ENCODE measurements at regions not wholly inside any gene's neighbourhood (a gene's known extent, or its start where the extent isn't known, plus 50 kb on each side); places are given as distances from the start of the nearest gene placed in this dataset.
"Not testable (repeated sequence)": the region's sequence is repeated elsewhere in the genome, so short reads cannot be mapped to it uniquely, and the experiment has no call there.

DNA sequence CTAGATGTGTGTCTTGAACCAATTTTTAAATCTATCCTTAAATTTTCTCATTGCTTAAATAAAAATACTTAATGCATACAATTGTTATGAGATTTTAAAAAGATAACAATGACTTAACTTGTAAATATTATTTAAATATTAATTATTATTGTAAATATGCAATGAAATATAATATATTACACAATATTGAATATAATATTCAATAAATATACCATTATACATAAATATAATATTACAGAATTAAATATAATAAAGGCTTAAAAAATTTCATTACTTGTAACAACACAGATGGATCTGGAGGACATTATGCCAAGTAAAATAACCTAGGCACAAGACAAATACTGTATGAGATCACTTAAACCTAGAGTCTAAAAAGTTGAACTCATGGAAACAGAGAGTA is 1532.3 kb downstream of the PCDH9 start:
- H3K27ac ChIP-seq: no peak overlapping the region
- TF ChIP-seq, protein P1, sequence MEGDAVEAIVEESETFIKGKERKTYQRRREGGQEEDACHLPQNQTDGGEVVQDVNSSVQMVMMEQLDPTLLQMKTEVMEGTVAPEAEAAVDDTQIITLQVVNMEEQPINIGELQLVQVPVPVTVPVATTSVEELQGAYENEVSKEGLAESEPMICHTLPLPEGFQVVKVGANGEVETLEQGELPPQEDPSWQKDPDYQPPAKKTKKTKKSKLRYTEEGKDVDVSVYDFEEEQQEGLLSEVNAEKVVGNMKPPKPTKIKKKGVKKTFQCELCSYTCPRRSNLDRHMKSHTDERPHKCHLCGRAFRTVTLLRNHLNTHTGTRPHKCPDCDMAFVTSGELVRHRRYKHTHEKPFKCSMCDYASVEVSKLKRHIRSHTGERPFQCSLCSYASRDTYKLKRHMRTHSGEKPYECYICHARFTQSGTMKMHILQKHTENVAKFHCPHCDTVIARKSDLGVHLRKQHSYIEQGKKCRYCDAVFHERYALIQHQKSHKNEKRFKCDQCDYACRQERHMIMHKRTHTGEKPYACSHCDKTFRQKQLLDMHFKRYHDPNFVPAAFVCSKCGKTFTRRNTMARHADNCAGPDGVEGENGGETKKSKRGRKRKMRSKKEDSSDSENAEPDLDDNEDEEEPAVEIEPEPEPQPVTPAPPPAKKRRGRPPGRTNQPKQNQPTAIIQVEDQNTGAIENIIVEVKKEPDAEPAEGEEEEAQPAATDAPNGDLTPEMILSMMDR (IDR thresholded peaks at IDR 0.05): no peak
- TF ChIP-seq ZFX (IDR thresholded peaks at IDR 0.05; ENCODE audit: borderline replicate concordance): no peak

DNA sequence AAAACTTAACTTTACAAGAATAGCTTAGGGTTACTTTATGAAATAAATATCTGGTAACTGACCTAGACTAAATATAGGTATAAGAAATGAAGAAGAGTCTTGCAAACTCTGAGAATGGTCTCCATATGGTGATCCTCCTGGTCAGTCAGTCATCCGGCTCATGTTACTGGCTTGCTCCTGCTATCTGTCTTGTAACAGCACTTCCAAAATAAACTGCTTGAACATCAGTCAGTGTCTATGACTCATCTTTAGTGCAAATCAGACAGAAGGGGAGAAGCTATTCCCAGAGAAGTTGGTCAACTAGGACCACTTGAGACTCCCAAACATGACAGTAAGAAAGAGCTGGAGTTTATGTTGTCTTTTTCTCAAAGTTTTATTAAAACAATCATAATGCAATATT is 1550.9 kb downstream of the PCDH9 start:
- TF ChIP-seq, protein P1 (IDR thresholded peaks at IDR 0.05): no peak
- no peak for TF ChIP-seq ZFX (IDR thresholded peaks at IDR 0.05; ENCODE audit: borderline replicate concordance)
- H3K27ac ChIP-seq: no peak overlapping the region

DNA sequence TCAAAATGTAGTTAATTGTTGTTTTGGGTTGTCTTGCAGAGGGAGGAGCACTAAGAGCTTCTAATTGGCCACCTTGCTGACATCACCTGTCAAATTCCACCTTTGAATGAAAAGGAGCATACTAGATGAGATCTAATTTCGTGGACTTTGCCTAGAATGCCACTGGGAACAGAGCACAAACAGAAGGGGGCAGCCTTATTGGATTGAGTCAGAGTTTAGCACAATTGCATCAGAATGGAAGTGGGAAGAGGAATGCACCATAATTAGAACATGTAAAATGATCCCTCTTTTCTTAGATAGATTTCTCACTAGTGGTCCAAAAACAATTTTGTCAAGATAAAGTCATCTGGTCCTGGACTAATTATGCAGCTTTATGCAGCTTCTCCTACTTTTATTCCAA is 1552.2 kb downstream of the PCDH9 start:
- TF ChIP-seq, protein P1 (IDR thresholded peaks at IDR 0.05): no peak
- TF ChIP-seq ZFX (IDR thresholded peaks at IDR 0.05; ENCODE audit: borderline replicate concordance): no peak
- no peak overlapping the region for H3K27ac ChIP-seq

DNA sequence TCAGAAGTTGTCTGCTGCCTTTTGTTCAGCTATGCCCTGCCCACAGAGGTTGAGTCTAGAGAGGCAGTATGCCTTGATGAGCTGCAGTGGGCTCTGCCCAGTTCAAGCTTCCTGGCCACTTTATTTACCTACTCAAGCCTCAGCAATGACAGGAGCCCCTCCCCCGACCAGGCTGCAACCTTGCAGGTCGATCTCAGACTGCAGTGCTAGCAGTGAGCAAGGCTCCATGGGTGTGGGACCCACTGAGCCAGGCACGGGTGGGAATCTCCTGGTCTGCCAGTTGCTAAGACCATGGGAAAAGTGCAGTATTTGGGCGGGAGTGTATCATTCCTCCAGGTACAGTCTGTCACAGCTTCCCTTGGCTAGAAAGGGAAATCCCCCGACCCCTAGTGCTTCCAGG is 1554.8 kb downstream of the PCDH9 start:
- not testable (repeated sequence) for H3K27ac ChIP-seq

DNA sequence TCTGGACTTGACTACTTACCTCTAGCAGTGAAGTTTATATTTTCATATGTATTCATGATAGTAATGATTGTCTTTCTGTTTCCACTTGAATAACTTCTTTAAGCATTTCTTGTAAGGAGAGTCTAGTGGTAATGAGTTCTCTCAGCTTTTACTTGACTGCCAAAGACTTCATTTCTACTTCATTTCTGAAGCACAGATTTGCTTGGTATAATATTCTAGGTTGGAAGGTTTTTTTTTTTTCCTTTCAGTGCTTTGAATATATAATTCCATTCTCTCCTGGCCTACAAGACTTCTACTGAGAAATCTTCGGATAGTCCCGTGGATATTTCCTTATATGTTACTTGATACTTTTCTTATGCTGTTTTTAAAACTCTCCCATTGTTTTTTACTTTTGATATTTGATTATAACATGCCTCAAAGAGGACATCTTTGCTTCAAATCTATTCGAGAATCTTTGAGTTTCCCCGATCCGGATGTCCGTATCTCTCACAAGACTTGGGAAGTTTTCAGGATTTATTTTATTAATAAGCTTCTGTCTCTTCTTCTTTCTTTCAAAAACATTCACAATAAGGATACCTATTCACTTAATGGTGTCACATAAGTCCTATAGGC is 1560.0 kb downstream of the PCDH9 start:
- TF ChIP-seq ZFX (IDR thresholded peaks at IDR 0.05; ENCODE audit: borderline replicate concordance): no peak
- TF ChIP-seq, protein P1 (IDR thresholded peaks at IDR 0.05): no peak
- no peak overlapping the region for H3K27ac ChIP-seq

DNA sequence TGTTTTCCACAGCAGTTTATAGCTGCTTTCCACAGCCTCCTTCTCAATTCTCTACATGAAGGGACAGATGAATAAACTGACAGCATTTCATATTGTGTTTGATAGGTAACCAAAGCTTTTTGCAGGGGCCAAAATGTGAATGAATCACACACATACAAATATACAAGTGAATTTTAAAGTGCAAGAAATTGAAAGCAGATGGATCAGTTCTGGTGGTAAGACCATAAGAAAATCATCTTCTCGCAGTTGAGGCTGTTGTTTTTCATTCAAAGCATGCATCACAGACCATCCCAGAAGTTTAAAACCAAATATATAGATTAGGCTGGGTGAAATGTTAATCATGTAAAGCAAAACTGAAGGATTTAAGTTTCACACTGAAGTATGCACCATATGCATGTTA is 1569.4 kb downstream of the PCDH9 start:
- TF ChIP-seq, protein P1 (IDR thresholded peaks at IDR 0.05): no peak
- no peak for TF ChIP-seq ZFX (IDR thresholded peaks at IDR 0.05; ENCODE audit: borderline replicate concordance)

DNA sequence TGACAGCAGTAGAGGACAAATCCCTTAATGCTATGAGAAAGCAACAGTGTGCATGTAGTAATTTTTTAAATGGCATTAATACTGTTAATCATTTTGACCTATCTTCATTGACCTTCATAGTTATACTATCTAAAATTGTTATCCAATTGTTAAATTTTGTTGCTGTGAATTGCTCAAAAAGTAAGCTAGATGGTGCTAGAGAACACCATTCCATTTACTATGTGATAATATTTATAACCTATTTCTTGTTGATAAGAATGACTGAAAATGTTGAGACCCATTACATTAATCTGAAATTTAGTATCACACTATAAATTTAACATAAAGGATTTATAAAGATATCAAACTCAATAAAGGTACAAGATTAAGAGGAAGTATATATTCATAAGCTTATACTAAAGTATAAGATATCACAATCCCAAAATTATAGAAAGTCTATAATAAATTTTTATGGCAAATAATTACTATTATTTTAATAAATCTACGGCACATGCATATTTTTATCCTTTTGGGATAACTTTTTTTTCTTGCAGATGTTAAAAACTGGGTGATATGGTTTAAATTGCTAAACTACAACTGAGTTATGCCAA is 1573.3 kb downstream of the PCDH9 start:
- H3K27ac ChIP-seq: no peak overlapping the region
- TF ChIP-seq, protein P1 (IDR thresholded peaks at IDR 0.05): peak; percentile 75
- TF ChIP-seq ZFX (IDR thresholded peaks at IDR 0.05; ENCODE audit: borderline replicate concordance): no peak

More for the DNA sequence above, 1569.4 kb downstream of the PCDH9 start:
- H3K27ac ChIP-seq: no peak overlapping the region

DNA sequence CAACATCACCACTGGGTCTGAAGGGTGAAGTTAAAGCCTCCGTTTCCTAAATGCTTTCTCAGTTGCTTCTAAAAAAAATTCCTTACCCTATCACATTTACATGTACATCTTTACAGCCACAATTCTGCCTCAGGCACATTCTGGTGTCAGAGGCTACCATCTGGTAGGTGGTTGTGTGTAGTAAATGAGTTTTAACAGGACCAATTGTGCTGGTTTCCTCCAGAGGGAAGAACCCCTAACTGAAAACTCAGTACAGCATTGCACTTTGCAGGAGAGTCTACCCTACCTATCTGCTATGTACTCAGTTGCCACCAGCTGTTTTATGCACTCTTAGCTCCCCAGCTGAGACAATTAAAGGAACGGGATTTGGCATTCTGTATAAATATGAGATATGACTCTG is 1576.5 kb downstream of the PCDH9 start:
- no peak overlapping the region for H3K27ac ChIP-seq
- TF ChIP-seq ZFX (IDR thresholded peaks at IDR 0.05; ENCODE audit: borderline replicate concordance): no peak
- TF ChIP-seq, protein P1 (IDR thresholded peaks at IDR 0.05): no peak

Data from 22Rv1 (cell line).